ENCODE measurements at regions not wholly inside any gene's neighbourhood (a gene's known extent, or its start where the extent isn't known, plus 50 kb on each side); places are given as distances from the start of the nearest gene placed in this dataset.
A peak's percentile ranks its signal among the peaks of the same experiment; 100 is the strongest.

DNA sequence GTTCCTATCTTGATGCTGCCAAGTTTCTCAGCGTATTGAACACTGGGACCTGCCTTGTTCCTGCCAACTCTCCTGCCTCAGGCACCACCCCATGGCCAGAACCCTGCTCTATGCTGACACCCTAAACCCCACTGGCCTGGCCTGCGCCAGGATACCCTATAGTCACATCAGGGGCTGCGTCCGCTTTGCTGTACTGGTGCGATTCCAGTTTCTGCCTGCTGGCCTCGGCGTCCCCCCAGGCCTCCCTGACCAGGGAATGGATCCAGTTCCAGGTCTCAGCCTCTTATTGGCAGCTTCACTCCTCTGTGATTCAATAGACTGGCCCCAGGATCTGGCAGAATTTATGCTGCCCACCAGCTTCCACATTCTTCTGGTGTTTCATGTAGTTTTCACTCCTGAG lies 55.0 kb downstream of the GPR6 start:
- no peak for DNase-seq (ENCODE audit: low read depth)

DNA sequence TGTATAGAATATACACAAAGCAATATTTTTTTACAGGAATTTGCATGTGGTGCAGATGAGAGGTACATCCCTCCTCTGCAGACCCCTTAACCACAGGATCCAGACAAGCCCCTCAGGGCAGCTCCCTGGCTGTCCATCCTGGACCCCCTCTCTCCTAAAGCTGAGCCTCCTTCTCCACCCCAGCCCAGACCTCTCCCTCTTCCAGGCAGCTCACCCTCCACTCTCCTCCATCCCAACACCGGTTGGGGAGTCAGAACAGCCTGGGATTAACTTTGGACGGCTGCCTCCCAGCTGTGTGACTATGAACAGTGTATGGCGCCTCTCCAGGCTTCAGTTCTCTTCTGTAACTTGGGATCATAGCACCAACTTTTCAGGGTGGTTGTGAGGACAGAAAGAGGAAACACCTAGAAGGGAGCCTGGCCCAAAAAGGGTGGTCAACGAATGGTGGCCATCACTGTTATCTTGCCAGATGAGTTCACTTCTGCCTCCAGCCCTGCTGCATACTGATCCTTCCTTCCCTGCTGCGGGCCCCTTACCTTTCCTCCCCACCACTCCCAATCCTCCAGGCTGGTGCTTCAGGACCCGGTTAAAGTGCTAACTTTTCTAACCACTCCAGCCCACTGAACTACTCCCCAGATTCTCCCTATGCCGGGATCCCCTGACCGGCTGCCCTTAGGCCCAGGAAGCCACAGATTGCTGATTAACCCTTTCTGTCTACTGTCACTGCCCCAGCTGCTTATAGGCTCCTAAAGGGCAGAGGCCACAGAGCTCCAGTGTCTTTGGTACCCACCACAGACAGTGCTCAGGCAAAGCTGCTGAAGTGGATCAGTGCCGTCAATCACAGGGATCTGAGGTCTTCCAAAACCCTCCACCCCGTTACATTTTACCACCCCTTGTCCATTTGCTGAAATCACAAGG lies 55.9 kb downstream of the GPR6 start:
- no peak for DNase-seq (ENCODE audit: low read depth)

DNA sequence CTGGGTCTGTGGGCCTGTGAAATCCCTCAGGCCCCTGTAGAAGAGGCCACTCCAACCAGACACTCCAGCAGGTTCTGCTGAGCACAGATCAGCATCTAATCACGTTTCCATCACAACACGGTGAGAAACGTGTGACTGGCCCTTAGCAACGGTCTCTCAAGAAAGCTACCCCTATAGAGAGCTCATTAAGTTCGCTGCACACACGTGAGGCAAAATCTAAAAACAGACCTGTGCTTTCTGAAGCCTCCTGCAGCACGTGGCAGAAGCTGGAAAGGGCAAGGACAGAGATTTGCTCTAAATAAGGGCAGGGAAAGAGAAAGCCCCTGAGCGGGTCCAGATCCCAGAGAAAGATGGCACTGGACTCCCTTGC lies 56.5 kb downstream of the GPR6 start:
- DNase-seq (ENCODE audit: low read depth), result no peak

DNA sequence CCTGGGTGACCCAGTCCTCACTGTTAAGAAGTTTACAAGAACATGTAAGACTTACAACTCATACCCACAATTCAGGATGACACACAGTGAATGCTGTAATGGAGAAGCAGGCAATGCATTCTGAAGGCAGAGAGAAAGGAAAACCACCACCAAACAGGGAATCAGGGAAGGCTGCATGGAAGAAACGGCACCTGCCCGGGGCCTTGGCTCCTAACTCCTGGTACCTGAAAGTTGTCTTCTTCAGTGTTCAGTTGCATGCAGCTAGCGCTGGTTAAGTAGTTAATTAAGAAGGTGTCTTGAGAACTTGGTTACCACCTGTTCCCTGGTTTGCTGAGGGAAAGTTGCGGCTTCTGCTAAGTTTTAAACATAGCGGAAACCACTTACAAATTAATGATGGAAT lies 57.2 kb downstream of the GPR6 start:
- no peak for DNase-seq (ENCODE audit: low read depth)

DNA sequence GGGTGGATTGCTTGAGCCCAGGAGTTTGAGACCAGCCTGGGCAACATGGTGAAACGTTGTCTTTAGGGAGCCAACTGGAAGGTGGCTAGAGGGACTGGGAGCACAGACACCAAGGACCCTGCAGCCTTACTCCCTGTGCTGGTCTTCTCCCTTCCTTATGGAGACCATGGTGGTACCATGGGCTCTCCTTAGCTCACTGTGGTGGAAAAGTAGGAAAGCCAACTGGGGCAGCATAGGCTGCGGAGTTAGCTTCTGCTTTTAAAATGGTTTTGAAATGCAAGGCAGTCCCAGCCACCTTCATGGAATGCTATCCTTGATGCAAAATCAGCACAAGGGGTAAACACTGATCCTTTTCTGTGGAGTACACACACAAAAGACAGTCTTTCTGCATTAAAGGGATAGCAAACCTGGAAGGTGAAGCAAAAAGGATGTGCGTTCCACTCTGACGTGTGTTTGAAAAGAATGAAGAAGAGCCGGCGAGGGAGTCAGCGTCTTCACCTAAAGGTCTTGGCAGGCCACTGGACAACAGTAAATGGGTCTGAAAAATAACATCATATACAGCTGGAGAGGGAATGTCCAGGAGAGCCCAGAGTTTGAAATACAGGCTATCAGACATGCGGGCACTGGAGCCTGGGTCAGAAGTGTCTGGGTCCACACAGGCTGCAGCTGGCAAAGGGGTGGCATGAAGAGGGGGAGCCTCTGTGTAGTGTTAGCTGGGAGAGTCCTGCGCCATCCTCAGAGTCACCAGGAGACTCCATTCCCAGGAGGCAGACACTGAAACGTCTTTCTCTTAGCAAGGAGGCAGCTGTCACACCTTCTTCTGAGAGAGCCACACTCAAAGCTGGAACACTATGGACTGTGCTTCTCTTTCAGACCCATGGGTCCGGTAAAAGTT lies 58.5 kb downstream of the GPR6 start:
- DNase-seq (ENCODE audit: low read depth), result no peak

DNA sequence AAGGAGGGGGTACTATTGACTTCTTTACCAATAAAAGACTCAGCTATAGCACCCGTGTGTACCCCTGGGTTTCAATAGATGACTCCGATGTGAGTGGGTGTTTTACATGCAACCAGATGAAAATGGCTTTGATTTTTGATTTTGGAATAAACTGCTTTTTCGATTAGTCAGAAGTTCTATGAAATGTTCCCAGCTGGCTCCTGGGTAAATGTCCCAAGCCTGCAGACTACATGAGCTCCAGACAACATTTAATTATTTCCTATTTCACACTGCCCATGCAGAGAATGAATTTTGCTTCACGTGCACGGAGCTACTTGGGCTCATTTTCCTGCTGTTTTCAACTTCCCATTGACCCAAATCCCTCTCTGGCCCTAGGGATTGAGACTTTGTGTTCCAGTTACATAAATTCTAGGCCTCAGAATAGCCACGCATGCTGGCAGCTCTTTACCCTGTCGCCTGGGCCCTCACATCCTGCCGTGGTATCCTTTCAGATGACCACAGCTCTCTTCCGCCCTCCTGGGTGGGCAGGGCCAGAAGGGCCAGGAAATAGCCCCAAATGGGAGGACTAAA lies 59.7 kb downstream of the GPR6 start:
- DNase-seq (ENCODE audit: low read depth), result no peak

DNA sequence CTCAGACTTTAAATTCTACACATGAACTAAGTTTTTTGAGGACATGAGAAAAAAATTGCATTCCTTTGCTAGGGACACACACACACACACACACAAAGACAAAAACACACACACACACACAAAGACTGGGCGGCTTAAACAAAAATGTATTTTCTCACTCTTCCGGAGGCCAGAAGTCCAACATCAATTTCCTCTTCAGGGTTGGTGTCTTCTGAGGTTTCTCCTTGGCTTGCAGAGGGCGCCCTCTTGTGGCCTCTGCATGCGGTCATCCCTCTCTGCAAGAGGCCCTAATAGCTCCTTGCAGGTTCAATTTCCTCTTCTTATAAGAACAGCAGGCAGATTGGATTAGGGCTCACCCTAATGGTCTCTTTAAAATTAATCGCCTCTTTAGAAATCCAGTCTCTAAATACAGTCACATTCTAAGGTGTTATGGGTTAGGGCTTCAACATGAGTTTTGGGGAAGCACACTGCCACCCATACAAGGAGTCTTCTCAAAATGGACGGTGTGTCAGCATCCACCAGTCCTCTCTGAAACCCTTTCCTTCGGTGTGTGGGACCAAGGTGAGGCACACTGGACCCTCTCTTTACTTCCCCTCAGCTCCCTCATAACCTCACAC lies 61.4 kb downstream of the GPR6 start:
- peak; percentile 57 for DNase-seq (ENCODE audit: low read depth)

DNA sequence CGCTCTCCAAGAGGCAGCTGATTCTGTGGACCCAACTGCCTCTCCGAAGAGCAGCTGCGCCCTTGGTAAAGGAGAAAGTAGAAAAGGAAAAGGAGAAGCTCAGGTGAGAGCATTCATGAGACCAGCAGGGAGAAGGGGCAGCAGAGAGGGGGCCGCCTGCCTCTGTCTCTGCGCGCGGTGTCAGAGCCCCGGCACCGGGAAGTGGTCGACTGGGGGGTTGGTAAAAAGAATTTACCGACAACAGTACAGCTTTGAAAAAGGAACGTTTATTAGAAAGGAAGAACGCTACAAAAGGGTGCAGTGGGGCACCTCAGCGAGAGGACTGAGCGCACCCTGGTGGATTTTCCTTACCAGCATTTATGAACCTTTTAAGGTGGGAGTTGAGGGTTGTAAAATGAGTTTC lies 61.9 kb downstream of the GPR6 start:
- DNase-seq (ENCODE audit: low read depth), result peak; percentile 6

DNA sequence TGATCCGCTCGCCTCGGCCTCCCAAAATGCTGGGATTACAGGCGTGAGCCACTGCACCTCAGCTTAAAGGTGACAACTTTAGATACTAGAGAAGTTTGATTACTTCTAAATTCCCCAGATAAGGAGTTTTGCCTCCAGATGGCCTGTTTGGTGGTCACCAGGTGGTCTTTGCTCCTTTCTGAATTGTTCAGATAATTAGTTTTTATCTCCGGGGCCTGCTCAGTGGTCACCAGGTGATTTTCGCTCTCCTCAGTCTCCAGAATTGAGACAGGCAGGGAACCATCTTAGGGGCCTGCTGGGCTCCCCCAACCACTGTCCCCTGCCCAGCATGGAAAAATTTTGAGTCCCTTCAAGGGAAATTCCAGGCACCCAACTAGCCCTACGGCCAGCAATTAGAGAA lies 62.6 kb downstream of the GPR6 start:
- no peak for DNase-seq (ENCODE audit: low read depth)

DNA sequence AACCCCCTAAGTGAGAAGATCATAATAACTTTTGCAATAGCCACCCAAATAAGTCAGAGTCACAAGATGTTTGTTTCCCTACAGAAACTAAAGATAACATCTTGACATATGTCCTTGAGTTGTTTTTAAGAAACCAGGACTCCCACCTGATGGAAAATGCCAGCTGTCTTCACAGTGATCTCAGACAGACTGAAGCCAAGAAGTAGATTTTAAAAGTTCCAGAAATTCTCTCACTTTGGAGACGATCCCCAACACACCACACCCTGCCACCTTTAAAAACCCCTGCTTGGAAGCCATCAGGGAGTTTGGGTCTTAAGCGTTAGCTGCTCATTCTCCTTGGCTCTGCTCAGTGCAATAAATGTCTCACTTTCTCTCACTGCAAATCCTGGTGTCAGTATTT lies 63.0 kb downstream of the GPR6 start:
- DNase-seq (ENCODE audit: low read depth), result no peak

DNA sequence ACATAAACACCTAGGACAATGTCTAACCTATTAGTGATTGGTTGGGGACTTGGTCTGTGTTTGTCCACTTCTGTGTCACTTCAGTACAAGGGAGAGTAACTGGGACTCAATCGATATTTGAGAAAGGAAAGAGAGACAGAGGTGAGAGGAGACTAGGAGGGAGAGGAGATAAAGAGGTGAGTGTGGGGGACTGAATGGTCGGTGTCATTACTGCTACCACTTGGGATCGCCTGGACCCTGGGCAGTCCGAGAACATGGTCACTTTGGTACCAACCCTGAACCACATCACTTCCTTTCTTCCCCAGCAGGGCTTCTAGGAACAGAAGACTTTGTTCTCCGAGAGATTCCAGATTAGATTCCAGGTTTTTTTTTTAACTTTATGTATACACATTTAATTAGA lies 63.7 kb downstream of the GPR6 start:
- no peak for DNase-seq (ENCODE audit: low read depth)

DNA sequence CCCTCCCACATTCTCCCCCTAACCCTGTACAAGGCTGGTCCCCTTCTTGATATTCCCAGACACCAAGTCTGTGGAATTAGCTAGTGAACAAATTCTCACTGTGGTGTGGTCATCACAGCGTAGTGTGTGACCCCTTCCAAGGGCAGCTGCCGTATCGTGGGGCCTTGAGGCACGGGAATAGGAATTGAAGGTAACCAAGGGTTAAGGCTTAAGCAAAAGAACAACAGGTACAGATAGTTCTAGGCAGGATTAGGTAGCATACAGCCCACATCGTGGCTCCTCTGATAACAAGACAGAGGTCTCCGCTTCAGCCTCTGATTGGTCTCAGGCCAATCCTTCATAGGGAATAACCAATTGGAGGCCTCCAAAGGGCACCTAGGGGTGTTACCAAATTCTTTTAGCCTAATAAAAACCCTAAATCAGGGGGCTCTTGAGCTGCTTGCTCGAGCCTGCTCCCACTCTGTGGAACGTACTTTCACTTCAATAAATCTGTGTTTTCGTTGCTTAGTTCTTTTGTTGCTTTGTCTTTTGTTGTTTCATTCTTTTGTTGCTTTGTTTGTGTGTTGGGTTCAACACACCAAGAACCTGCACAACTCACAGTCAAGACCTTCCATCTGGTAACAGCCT lies 64.7 kb downstream of the GPR6 start:
- DNase-seq (ENCODE audit: low read depth), result no peak

DNA sequence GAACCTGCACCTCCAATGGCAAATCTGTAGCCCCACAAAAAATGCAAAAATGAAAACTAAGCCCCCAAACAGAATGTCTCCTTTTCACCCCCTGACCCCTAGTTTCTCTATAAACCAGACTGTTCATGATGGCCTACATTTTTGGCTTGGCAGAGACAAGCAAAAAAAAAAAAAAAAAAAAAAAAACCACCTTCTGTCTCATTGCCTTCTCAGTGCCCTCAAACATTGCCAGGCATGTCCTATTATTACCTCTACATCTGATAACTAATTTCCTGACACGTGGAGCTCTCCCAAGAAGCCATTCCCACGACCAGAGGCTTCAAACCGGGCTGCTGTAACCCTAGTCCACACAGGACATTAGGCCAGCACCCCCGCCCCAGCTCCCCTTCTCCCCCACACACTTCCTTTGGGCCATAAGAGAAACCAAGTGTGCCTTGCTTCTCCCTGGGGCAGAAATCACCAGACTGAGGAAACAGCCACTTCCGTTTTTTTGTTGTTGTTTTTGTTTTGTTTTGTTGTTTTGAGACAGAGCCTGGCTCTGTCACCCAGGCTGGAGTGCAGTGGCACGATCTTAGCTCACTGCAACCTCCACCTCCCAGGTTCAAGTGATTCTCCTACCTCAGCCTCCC lies 65.4 kb downstream of the GPR6 start:
- no peak for DNase-seq (ENCODE audit: low read depth)

DNA sequence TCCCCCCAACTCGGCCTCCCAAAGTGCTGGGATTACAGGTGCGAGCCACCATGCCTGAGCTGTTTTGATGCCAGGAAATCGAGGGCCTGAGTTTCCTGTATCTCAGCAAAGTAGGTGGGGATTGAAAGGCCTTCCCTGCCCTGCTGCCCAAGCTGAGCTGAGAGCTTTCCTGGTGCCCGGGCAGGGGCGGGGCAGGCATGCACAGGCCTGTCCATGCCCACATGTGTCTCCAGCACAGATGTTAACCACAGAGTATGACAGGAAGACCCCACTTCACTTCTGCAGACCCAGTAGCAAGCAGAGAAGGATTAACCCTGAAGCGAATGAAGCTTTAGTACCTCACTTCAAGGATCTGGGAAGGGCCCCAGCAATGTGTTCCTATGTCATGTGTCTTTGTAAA lies 66.0 kb downstream of the GPR6 start:
- DNase-seq (ENCODE audit: low read depth), result no peak

DNA sequence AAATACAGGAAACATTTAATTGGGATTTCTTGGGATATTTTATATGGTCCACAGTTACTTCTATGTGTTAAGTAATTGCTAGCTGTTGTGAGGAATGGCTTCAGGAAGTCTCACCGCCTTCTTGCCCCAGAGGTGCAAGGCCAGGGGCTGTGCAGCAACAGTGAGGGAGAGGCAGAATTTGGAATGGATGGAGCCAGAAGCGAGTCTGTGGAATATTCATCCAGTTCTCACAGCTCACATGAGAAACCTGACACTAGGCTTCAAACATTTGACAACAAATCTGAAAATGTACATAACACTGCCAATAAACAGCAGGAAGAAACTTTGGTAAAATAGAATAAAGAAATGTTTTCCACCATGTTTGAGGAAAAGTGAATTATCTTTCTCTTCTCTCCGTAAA lies 66.5 kb downstream of the GPR6 start:
- DNase-seq (ENCODE audit: low read depth), result no peak

DNA sequence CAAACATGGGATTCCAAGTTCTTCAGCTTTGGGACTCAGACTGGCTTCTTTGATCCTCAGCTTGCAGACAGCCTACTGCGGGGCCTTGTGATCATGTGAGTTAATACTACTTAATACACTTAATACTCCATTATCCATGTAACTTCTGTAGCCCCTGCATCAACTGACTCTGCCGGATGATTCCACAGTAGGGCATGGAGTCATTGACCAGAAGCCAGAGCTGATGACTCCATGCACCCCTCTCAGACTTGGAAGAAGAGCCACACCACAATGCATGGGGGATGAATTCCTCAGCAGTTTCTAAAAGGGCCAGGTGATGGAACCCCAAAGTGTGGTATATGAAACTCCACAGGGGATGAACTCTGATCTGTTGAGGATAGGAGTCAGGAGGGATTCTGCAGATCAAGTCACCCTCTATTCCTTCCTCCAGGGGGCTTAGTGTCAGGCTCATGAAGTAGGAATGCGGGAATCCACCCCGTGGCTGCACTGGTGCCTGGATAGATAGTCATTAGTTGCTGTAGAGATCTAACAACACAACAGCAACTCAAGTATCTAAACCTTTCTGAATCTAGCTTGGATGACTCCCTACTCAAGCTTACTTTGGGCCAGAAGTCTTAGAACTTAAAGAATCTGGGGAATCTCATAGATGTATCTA lies 70.2 kb downstream of the GPR6 start:
- DNase-seq (ENCODE audit: low read depth), result no peak

DNA sequence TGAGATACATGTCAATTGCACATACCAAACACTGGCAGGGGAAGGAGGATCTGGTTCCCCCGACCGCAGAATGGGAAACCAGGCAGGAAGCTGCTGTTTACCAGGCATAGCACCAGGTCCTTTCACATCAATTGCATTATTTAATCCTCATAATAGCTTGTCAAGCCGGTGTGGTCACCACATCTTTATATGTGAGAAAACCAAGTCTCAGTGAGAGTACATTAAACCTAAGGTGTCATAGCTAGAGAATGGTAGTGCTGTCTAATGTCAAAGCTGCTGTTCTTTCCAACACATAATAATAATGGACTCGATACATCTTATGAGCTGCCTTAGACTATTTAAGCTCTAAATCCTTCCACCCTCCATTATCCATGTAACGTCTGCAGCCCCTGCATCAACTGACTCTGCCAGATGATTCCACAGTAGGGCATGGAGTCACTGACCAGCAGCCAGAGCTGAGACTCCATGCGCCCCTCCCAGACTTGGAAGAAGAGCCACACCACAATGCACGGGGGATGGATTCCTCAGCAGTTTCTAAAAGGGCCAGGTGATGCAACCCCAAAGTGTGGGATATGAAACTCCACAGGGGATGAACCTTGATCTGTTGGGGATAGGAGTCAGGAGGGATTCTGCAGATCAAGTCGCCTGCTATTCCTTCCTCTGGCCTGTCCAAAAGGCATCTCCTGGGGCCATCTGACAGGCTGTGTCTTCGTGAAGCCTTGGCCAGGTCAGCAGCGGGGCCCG lies 71.8 kb downstream of the GPR6 start:
- no peak for DNase-seq (ENCODE audit: low read depth)

Data from stimulated activated CD8-positive, alpha-beta memory T cell treated with anti-CD3 and anti-CD28 coated beads, Interleukin-15, amount 100 ng/mL, for 24 hours (primary cell).